Transverse colon (tissue), 4 donors: ENCODE measurements at regions not wholly inside any gene's neighbourhood (a gene's known extent, or its start where the extent isn't known, plus 50 kb on each side); places are given as distances from the start of the nearest gene placed in this dataset.

ENCODE experiments used
- DNase-seq: peaks from one replicate; pipeline ENCODE4 v3.0.0-alpha.2; 2019
- H3K27ac ChIP-seq, 4 donors: fragments of 200-600 bp; sonication (generic); 2 replicates each; pipeline ENCODE4 v1.5.1; 2016 to 2018; ENCODE audit warnings: inconsistent platforms in 4 of 4
- H3K27me3 ChIP-seq: fragments of 200-600 bp; sonication (generic); 2 replicates; pipeline ENCODE4 v1.5.1; 2017; ENCODE audit warnings: inconsistent platforms
- H3K36me3 ChIP-seq, 4 donors: fragments of 200-600 bp; sonication (generic); 2 replicates each; pipeline ENCODE4 v1.5.1; 2017 to 2019; ENCODE audit warnings: inconsistent platforms in 4 of 4
- H3K4me1 ChIP-seq, 4 donors: fragments of 200-600 bp; sonication (generic); 2 replicates each; pipeline ENCODE4 v1.5.1; 2017 to 2020; ENCODE audit warnings: inconsistent platforms in 4 of 4
- H3K4me3 ChIP-seq, 4 donors: fragments of 200-600 bp; sonication (generic); 1 replicate in 1 of 4; 2 replicates in 3 of 4; pipeline versions ENCODE4 v1.5.1 to v1.6.1; 2017 to 2019; ENCODE audit warnings: inconsistent platforms in 4 of 4
- H3K9me3 ChIP-seq, 2 donors: fragments of 200-600 bp; sonication (generic); 2 replicates each; pipeline ENCODE4 v1.5.1; 2017 to 2019; ENCODE audit warnings: inconsistent platforms in 2 of 2
- EP300 ChIP-seq: sonication (generic); formaldehyde crosslinking; IDR thresholded peaks from one replicate; pipeline ENCODE4 v1.6.1; 2017; ENCODE audit warnings: antibody characterized with exemption, low read depth
- POLR2A ChIP-seq: fragments of 450-650 bp; IDR thresholded peaks from one replicate; pipeline ENCODE4 v1.6.1; 2016; ENCODE audit warnings: antibody characterized with exemption, mild to moderate bottlenecking, moderate library complexity
- POLR2AphosphoS5 ChIP-seq, 3 donors: sonication (generic); formaldehyde crosslinking; IDR thresholded peaks; one replicate each; pipeline ENCODE4 v1.6.1; 2016; ENCODE audit warnings: antibody characterized with exemption in 3 of 3
- WGBS, 2 donors: methylation state at CpG; one replicate each; pipeline ENCODE4 v1.1.5; 2018; ENCODE audit warnings: low coverage in 1 of 2; 5-methylcytosine and 5-hydroxymethylcytosine counted together
- in situ Hi-C, 4 donors: fragments of 200-750 bp; cut with MboI; loops; one replicate each; pipeline versions ENCODE4 v1.15.0 to v1.15.1; 2017; ENCODE audit warnings: low sequenced_read_pairs in 3 of 4, low pct_ligation_motif_present in 1 of 4, low pct_unique_long_range_greater_than_20kb in 1 of 4
- intact Hi-C: fragments of 100-400 bp; cut with DNase I; formaldehyde crosslinking; loops from one replicate; pipeline ENCODE4 v1.15.1; 2023; ENCODE audit warnings: low total_unique reads
- TF ChIP-seq, protein P1 (sequence below), 5 experiments: fragments of 200-600 bp in 3 of 5; fragments of 450-650 bp in 2 of 5; sonication (generic) in 3 of 5; IDR thresholded peaks; 1 replicate in 2 of 5; 2 replicates in 3 of 5; pipeline ENCODE4 v1.5.1; 2016 to 2017; ENCODE audit warnings: antibody characterized with exemption in 5 of 5, inconsistent platforms in 3 of 5, mild to moderate bottlenecking in 2 of 5, moderate library complexity in 1 of 5

DNA sequence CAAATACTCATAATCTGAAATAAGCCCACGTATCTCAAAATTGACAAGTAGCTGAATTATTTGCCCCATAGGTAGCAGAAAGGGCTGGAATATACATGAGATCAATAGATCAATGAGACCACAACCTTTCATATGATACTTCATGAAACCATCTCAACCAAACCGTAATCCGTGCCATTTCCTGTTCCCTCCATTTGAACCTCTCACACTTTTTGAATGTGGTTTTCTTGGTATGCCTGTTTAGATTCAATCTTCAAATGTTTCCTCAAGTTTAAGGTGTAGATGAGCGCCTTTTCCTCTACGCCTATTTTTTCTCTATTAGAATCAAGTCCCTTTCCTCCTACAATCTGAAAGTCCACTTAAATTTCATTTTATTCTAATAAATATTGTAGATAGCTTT, 805.5 kb downstream of the EFNA5 start:
- Histone ChIP-seq H3K27ac (no peak overlapping the region), H3K9me3 (no peaks in the 10 kb centered on the region), H3K4me1 (no peaks in the 10 kb centered on the region), H3K36me3 (no peaks in the 10 kb centered on the region), H3K27me3 (no peaks in the 10 kb centered on the region), H3K4me3 (no peak overlapping the region)
- in situ Hi-C loops, result no loop called here
- intact Hi-C loops, result no loop called here
- no peak for DNase-seq
- no peak for TF ChIP-seq EP300
- TF ChIP-seq, protein P1, sequence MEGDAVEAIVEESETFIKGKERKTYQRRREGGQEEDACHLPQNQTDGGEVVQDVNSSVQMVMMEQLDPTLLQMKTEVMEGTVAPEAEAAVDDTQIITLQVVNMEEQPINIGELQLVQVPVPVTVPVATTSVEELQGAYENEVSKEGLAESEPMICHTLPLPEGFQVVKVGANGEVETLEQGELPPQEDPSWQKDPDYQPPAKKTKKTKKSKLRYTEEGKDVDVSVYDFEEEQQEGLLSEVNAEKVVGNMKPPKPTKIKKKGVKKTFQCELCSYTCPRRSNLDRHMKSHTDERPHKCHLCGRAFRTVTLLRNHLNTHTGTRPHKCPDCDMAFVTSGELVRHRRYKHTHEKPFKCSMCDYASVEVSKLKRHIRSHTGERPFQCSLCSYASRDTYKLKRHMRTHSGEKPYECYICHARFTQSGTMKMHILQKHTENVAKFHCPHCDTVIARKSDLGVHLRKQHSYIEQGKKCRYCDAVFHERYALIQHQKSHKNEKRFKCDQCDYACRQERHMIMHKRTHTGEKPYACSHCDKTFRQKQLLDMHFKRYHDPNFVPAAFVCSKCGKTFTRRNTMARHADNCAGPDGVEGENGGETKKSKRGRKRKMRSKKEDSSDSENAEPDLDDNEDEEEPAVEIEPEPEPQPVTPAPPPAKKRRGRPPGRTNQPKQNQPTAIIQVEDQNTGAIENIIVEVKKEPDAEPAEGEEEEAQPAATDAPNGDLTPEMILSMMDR (IDR thresholded peaks at IDR 0.05), result no peak
- WGBS, 2 donors, result 86 to 89% methylated on average over 5 of the region's 5 CpGs

DNA sequence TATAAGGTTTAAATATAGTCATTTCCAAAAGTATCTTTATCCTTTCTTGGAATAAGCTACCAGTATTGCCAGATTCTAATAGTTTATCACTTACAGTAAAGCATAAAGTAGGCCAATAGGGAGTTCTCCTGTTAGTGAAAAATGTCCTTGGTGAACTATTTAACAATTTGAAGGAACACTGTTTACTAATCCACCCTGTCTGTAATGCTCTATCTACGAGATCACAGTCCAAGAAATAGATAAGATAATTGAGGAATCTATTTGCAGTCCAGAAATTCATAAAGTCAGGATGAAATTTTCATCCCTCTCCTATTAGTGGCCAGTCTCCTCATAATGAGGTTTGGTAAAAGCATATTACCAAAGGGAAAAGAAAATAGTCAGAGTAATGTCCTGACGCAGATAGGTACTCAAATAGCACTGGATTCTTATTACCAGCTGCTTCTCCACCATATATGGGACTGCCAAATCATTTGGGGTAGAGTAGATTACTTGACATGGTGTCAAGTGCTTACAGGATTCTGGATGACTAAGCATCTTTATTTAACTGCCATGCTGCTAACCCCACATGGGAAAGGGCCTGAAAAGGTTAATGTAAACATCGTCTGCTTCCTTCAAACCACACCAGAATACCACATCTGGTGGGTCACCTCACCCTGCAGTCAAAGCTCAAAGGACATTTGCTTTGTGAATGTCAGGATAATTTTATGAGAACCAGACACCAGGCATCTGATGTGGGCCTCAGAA, 808.1 kb downstream of the EFNA5 start:
- WGBS, 2 donors, result 30 to 42% methylated on average over 2 to 3 of the region's 3 CpGs
- Histone ChIP-seq H3K27me3 (no peaks in the 10 kb centered on the region), H3K4me1 (no peaks in the 10 kb centered on the region), H3K9me3 (no peaks in the 10 kb centered on the region), H3K27ac (no peak overlapping the region), H3K36me3 (no peaks in the 10 kb centered on the region), H3K4me3 (no peak overlapping the region)
- no peak for DNase-seq
- in situ Hi-C loops (no loop called here), intact Hi-C loops (no loop called here)
- no peak for TF ChIP-seq POLR2A
- no peak for TF ChIP-seq EP300
- TF ChIP-seq, protein P1 (IDR thresholded peaks at IDR 0.05), result no peak
- no peak for TF ChIP-seq POLR2AphosphoS5 (IDR thresholded peaks at IDR 0.05)

DNA sequence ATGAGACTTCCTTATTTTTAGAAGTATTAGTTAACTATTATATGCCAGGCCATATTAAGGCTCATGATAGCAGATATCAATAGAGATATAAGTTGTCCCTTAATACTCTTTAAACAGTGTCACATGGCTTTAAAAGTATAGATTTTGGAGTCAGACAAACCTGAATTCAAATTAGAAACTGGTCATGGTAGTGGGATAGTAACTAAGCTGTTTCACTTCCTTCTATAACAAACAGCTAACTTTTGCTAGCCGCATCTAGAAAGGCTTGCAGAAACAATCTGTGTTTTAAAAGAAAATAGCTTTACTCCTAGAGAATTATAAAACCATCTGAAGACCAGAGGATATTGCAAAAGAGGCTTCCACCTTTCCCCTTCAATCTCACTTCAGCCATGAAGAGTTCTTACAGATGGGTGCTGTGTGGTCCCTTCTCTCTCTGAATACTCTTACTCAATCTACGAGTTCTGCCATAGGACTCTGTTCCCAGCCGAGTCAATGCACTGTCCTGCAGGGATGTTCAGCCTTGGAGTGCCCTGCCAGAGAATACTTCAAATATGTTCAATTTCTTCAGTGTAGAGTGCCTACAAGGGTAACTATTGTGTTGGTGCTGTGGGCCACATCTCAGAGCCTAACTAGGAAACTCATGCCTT, 810.2 kb downstream of the EFNA5 start:
- TF ChIP-seq EP300 (no peak), POLR2AphosphoS5 (IDR thresholded peaks at IDR 0.05) (no peak), POLR2A (no peak)
- TF ChIP-seq, protein P1 (IDR thresholded peaks at IDR 0.05), result no peak
- Histone ChIP-seq H3K9me3 (no peaks in the 10 kb centered on the region), H3K4me1 (no peaks in the 10 kb centered on the region), H3K27me3 (no peaks in the 10 kb centered on the region), H3K36me3 (no peaks in the 10 kb centered on the region), H3K27ac (no peak overlapping the region), H3K4me3 (no peak overlapping the region)
- intact Hi-C loops, result no loop called here
- in situ Hi-C loops, result no loop called here
- no peak for DNase-seq
- WGBS, 2 donors, result 59 to 65% methylated on average over 3 of the region's 3 CpGs

DNA sequence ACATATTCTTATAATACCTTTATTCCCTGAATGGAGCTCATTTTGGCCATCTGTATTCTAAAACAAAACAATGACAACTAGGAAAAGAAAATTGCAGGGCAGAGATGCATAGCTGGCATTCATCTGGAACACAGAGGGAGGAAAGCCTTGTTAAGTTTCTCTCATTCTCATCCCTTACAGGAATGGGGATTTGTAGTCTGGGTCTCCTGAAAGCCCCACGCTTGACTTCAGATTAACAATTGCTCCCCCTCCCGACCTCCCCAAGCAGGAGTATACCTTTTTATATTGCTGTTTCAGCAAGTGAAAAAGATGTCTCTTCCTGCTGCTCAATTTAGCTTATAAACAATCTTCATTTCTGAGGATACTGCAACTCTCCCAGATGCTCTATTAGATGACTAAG, 812.1 kb downstream of the EFNA5 start:
- no peaks in the 10 kb centered on the region for H3K27me3 ChIP-seq
- no peak overlapping the region for H3K27ac ChIP-seq
- H3K4me3 ChIP-seq, result no peak overlapping the region
- intact Hi-C loops (loop anchor here (1.0 kb wide), 1 partner anchor 11 kb away; no protein-coding TSS in a partner anchor), in situ Hi-C loops (no loop called here)
- no peaks in the 10 kb centered on the region for H3K4me1 ChIP-seq
- H3K9me3 ChIP-seq, result no peaks in the 10 kb centered on the region
- no peaks in the 10 kb centered on the region for H3K36me3 ChIP-seq
- no peak for DNase-seq
- 54 to 69% methylated on average over 2 of the region's 2 CpGs for WGBS, 2 donors
- TF ChIP-seq POLR2AphosphoS5 (IDR thresholded peaks at IDR 0.05) (no peak), POLR2A (no peak), EP300 (no peak)
- TF ChIP-seq, protein P1 (IDR thresholded peaks at IDR 0.05), result no peak
